HL-60 (cell line): ENCODE measurements at regions not wholly inside any gene's neighbourhood (a gene's known extent, or its start where the extent isn't known, plus 50 kb on each side); places are given as distances from the start of the nearest gene placed in this dataset.
"Not testable (repeated sequence)": the region's sequence is repeated elsewhere in the genome, so short reads cannot be mapped to it uniquely, and the experiment has no call there.

Experiments used
- DNase-seq, 2 experiments: peaks; one replicate each; pipeline ENCODE4 v3.0.0-alpha.2; 2010 to 2020; ENCODE audit warnings: low read depth in 1 of 2, low spot score in 1 of 2
- H3K27ac ChIP-seq: fragments of 250-450 bp; sonication (Bioruptor Pico); replicated peaks from 2 replicates; pipeline ENCODE4 v1.5.1; 2020; ENCODE audit warnings: mild to moderate bottlenecking, moderate library complexity
- H3K27me3 ChIP-seq: fragments of 250-450 bp; sonication (Bioruptor Pico); 2 replicates; pipeline ENCODE4 v1.5.1; 2021; ENCODE audit warnings: mild to moderate bottlenecking, moderate library complexity; ENCODE audit not compliant: insufficient read depth, poor library complexity, severe bottlenecking
- H3K4me3 ChIP-seq: replicated peaks from 2 replicates; pipeline ENCODE4 v1.5.1; 2011; ENCODE audit warnings: mild to moderate bottlenecking, control low read depth, low read length; ENCODE audit not compliant: insufficient read depth
- GABPA ChIP-seq: IDR thresholded peaks from 2 replicates; pipeline ENCODE4 v1.6.1; 2012; ENCODE audit warnings: low read depth
- POLR2AphosphoS5 ChIP-seq: IDR thresholded peaks from 2 replicates; pipeline ENCODE4 v1.6.1; 2012; ENCODE audit warnings: low read depth
- SPI1 ChIP-seq: IDR thresholded peaks from 2 replicates; pipeline ENCODE4 v1.6.1; 2012; ENCODE audit warnings: low read depth, mild to moderate bottlenecking, borderline replicate concordance
- TF ChIP-seq, protein P1 (sequence below): IDR thresholded peaks from 2 replicates; pipeline ENCODE4 v1.6.1; 2012; ENCODE audit warnings: low read depth; ENCODE audit not compliant: insufficient replicate concordance
- TF ChIP-seq, protein P2 (sequence below): IDR thresholded peaks from one replicate; pipeline ENCODE4 v1.5.1; 2011; ENCODE audit warnings: low read length, control low read depth, inconsistent platforms; ENCODE audit not compliant: insufficient read depth

DNA sequence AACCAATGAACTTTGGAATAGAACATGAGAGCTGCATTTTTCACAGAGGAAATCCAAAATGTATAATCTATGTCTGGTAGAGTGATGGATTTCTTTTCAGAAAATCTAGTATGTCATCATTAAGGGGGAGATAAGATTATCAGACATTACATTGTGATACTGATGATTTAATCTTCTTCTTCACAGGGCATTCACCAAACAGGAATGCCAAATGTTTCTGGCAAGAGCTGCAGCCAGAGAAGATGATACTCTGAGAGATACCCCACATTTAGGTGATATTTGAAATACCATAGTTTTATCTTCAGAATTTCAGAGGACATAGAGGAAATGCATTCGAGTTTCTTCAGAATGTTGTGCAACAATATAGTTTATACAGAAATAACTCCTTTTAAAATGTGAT lies 1523.7 kb upstream of the ADGRL3 start:
- Histone ChIP-seq H3K27ac (no peak overlapping the region), H3K4me3 (no peak overlapping the region), H3K27me3 (no peaks in the 10 kb centered on the region)
- DNase-seq, result no peak
- no peak for TF ChIP-seq POLR2AphosphoS5
- TF ChIP-seq, protein P1, sequence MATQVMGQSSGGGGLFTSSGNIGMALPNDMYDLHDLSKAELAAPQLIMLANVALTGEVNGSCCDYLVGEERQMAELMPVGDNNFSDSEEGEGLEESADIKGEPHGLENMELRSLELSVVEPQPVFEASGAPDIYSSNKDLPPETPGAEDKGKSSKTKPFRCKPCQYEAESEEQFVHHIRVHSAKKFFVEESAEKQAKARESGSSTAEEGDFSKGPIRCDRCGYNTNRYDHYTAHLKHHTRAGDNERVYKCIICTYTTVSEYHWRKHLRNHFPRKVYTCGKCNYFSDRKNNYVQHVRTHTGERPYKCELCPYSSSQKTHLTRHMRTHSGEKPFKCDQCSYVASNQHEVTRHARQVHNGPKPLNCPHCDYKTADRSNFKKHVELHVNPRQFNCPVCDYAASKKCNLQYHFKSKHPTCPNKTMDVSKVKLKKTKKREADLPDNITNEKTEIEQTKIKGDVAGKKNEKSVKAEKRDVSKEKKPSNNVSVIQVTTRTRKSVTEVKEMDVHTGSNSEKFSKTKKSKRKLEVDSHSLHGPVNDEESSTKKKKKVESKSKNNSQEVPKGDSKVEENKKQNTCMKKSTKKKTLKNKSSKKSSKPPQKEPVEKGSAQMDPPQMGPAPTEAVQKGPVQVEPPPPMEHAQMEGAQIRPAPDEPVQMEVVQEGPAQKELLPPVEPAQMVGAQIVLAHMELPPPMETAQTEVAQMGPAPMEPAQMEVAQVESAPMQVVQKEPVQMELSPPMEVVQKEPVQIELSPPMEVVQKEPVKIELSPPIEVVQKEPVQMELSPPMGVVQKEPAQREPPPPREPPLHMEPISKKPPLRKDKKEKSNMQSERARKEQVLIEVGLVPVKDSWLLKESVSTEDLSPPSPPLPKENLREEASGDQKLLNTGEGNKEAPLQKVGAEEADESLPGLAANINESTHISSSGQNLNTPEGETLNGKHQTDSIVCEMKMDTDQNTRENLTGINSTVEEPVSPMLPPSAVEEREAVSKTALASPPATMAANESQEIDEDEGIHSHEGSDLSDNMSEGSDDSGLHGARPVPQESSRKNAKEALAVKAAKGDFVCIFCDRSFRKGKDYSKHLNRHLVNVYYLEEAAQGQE, result no peak
- TF ChIP-seq, protein P2, sequence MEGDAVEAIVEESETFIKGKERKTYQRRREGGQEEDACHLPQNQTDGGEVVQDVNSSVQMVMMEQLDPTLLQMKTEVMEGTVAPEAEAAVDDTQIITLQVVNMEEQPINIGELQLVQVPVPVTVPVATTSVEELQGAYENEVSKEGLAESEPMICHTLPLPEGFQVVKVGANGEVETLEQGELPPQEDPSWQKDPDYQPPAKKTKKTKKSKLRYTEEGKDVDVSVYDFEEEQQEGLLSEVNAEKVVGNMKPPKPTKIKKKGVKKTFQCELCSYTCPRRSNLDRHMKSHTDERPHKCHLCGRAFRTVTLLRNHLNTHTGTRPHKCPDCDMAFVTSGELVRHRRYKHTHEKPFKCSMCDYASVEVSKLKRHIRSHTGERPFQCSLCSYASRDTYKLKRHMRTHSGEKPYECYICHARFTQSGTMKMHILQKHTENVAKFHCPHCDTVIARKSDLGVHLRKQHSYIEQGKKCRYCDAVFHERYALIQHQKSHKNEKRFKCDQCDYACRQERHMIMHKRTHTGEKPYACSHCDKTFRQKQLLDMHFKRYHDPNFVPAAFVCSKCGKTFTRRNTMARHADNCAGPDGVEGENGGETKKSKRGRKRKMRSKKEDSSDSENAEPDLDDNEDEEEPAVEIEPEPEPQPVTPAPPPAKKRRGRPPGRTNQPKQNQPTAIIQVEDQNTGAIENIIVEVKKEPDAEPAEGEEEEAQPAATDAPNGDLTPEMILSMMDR, result no peak
- no peak for TF ChIP-seq GABPA
- TF ChIP-seq SPI1, result no peak

DNA sequence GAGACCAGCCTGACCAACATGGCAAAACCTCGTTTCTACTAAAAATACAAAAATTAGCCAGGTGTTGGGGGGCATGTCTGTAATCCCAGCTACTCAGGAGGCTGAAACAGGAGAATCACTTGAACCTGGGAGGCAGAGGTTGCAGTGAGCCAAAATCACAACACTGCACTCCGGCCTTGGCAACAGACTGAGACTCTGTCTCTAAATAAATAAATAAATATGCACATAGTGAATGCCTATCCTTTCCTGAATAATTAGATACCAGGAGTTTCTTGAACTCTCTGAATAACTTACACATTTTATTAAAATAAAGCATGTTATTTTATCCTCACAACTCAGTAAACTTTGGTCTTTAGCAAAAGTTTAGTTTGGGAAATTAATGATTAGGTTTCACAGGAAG lies 1523.1 kb upstream of the ADGRL3 start:
- H3K4me3 ChIP-seq, H3K27me3 ChIP-seq, DNase-seq, H3K27ac ChIP-seq: not testable (repeated sequence)

DNA sequence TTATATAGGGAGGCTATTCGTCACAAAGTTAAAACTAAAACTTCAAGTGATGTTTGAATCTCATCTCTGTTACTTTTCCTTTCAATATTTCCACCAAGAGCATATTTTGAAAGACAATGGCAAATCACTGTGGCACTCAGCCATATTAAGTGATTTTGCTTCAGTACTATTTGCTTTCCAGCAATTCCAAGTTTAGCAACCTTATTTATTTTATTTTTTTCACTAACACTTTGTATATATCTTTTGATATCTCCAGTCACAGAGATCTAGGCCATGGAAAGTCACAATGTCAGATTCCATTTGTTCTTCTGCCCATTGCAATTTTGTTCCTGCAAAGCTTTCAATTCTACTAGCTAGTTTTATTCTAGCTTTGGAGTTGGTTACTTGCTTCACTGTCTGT lies 1514.5 kb upstream of the ADGRL3 start:
- Histone ChIP-seq H3K4me3 (no peak overlapping the region), H3K27me3 (no peaks in the 10 kb centered on the region), H3K27ac (no peak overlapping the region)
- DNase-seq, result no peak
- TF ChIP-seq SPI1 (no peak), GABPA (no peak), POLR2AphosphoS5 (no peak)
- TF ChIP-seq, protein P2, result no peak
- TF ChIP-seq, protein P1, result no peak

DNA sequence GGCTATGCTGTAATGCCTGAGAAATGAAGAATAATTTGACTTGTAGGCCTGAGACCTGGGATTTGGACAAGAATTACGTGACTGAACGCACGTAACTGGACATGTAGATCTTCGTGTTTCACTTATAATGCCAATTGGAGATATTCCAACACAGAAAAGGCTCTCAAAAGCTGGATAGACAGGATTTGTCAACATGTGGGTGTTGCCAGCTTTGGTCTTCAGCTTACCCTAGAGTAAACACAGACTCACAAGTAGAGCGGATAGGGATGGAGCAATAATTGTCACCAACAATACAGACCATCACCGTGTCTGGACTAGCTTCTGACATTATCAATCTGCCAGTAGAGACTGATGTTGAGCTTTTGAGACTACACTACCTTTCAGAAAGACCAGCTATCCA lies 1511.0 kb upstream of the ADGRL3 start:
- Histone ChIP-seq H3K27me3 (no peaks in the 10 kb centered on the region), H3K4me3 (no peak overlapping the region), H3K27ac (no peak overlapping the region)
- DNase-seq, result no peak
- TF ChIP-seq, protein P2, result no peak
- TF ChIP-seq GABPA (no peak), SPI1 (no peak), POLR2AphosphoS5 (no peak)
- TF ChIP-seq, protein P1, result no peak
